Astrocyte (in vitro differentiated cells and primary cell): ENCODE measurements at regions not wholly inside any gene's neighbourhood (a gene's known extent, or its start where the extent isn't known, plus 50 kb on each side); places are given as distances from the start of the nearest gene placed in this dataset.
"Not testable (repeated sequence)": the region's sequence is repeated elsewhere in the genome, so short reads cannot be mapped to it uniquely, and the experiment has no call there.

Experiments
- CTCF ChIP-seq: IDR thresholded peaks from 2 replicates; pipeline ENCODE4 v1.5.1; 2011; ENCODE audit warnings: low read depth, mild to moderate bottlenecking, inconsistent platforms, low read length, moderate library complexity; ENCODE audit not compliant: insufficient read depth
- EZH2 ChIP-seq: IDR thresholded peaks from 2 replicates; pipeline ENCODE4 v1.6.1; 2012; ENCODE audit warnings: mild to moderate bottlenecking, low read length, inconsistent platforms; ENCODE audit not compliant: insufficient read depth

GRCh38 chr2:239730567-239730882 lies 294.6 kb downstream of the NDUFA10 start:
- TF ChIP-seq CTCF, EZH2: not testable (repeated sequence)
